Muscle layer of colon (tissue), 2 donors: ENCODE measurements at regions not wholly inside any gene's neighbourhood (a gene's known extent, or its start where the extent isn't known, plus 50 kb on each side); places are given as distances from the start of the nearest gene placed in this dataset.

Experiments used
- H3K27ac ChIP-seq: one replicate; pipeline ENCODE4 v1.7.0; 2013; ENCODE audit warnings: low read depth, mild to moderate bottlenecking, low read length, moderate library complexity
- H3K27me3 ChIP-seq, 2 donors: one replicate each; pipeline ENCODE4 v1.7.0; 2013; ENCODE audit warnings: low read length in 2 of 2, mild to moderate bottlenecking in 2 of 2; ENCODE audit not compliant: insufficient read depth in 2 of 2, control insufficient read depth in 1 of 2
- H3K36me3 ChIP-seq: one replicate; pipeline ENCODE4 v1.7.0; 2013; ENCODE audit warnings: mild to moderate bottlenecking, low read length; ENCODE audit not compliant: insufficient read depth
- H3K4me1 ChIP-seq: one replicate; pipeline ENCODE4 v1.7.0; 2013; ENCODE audit warnings: mild to moderate bottlenecking, low read length; ENCODE audit not compliant: insufficient read depth
- H3K4me3 ChIP-seq, 2 donors: one replicate each; pipeline ENCODE4 v1.7.0; 2013; ENCODE audit warnings: low read length in 2 of 2, low read depth in 1 of 2, mild to moderate bottlenecking in 1 of 2, moderate library complexity in 1 of 2
- H3K9ac ChIP-seq: one replicate; pipeline ENCODE4 v1.7.0; 2013; ENCODE audit warnings: low read length
- H3K9me3 ChIP-seq: one replicate; pipeline ENCODE4 v1.7.0; 2013; ENCODE audit warnings: mild to moderate bottlenecking, low read length
- donor health status: abdominal sarcoma.
- donor health status: Adenocarcinoma of cecum.

GRCh38 chr6:142612956-142613355 lies 311.1 kb downstream of the ADGRG6 start:
- no peak overlapping the region for H3K4me3 ChIP-seq
- H3K27ac ChIP-seq, result no peak overlapping the region
- peaks cover 7% of the 10 kb centered on the region for H3K9me3 ChIP-seq
- H3K9ac ChIP-seq, result no peak overlapping the region
- H3K27me3 ChIP-seq, result no peaks in the 10 kb centered on the region
- H3K36me3 ChIP-seq, result no peaks in the 10 kb centered on the region
- H3K4me1 ChIP-seq, result no peaks in the 10 kb centered on the region

GRCh38 chr6:142613981-142614380 lies 312.2 kb downstream of the ADGRG6 start:
- H3K4me1 ChIP-seq, result no peaks in the 10 kb centered on the region
- H3K4me3 ChIP-seq, result no peak overlapping the region
- no peak overlapping the region for H3K9ac ChIP-seq
- no peaks in the 10 kb centered on the region for H3K27me3 ChIP-seq
- H3K27ac ChIP-seq, result no peak overlapping the region
- H3K36me3 ChIP-seq, result no peaks in the 10 kb centered on the region
- peaks cover 7% of the 10 kb centered on the region for H3K9me3 ChIP-seq

- no peaks in the 10 kb centered on the region for H3K36me3 ChIP-seq
- H3K9me3 ChIP-seq, result peaks cover 1% of the 10 kb centered on the region
- no peak overlapping the region for H3K27ac ChIP-seq
- H3K4me1 ChIP-seq, result no peaks in the 10 kb centered on the region
- no peaks in the 10 kb centered on the region for H3K27me3 ChIP-seq
- no peak overlapping the region for H3K4me3 ChIP-seq
- no peak overlapping the region for H3K9ac ChIP-seq
Measured at GRCh38 chr6:142617158-142617557, 315.4 kb downstream of the ADGRG6 start.

GRCh38 chr6:142621822-142622221 lies 320.0 kb downstream of the ADGRG6 start:
- Histone ChIP-seq H3K27ac (no peak overlapping the region), H3K36me3 (no peaks in the 10 kb centered on the region), H3K4me1 (no peaks in the 10 kb centered on the region), H3K27me3 (no peaks in the 10 kb centered on the region), H3K4me3 (no peak overlapping the region), H3K9me3 (no peaks in the 10 kb centered on the region), H3K9ac (no peak overlapping the region)

- Histone ChIP-seq H3K9ac (no peak overlapping the region), H3K9me3 (no peaks in the 10 kb centered on the region), H3K4me1 (no peaks in the 10 kb centered on the region), H3K27ac (no peak overlapping the region), H3K4me3 (no peak overlapping the region), H3K36me3 (no peaks in the 10 kb centered on the region), H3K27me3 (no peaks in the 10 kb centered on the region)
Measured at GRCh38 chr6:142624978-142625715, 319.8 kb downstream of the HIVEP2 start.

GRCh38 chr6:142627474-142627873 lies 317.5 kb downstream of the HIVEP2 start:
- Histone ChIP-seq H3K9me3 (no peaks in the 10 kb centered on the region), H3K36me3 (no peaks in the 10 kb centered on the region), H3K27ac (no peak overlapping the region), H3K4me3 (no peak overlapping the region), H3K9ac (no peak overlapping the region), H3K27me3 (no peaks in the 10 kb centered on the region), H3K4me1 (no peaks in the 10 kb centered on the region)

- Histone ChIP-seq H3K9me3 (no peaks in the 10 kb centered on the region), H3K27ac (no peak overlapping the region), H3K27me3 (no peaks in the 10 kb centered on the region), H3K4me3 (no peak overlapping the region), H3K9ac (no peak overlapping the region), H3K36me3 (no peaks in the 10 kb centered on the region), H3K4me1 (no peaks in the 10 kb centered on the region)
Measured at GRCh38 chr6:142631517-142632385, 313.2 kb downstream of the HIVEP2 start.

GRCh38 chr6:142633317-142633716 lies 311.7 kb downstream of the HIVEP2 start:
- no peak overlapping the region for H3K27ac ChIP-seq
- no peaks in the 10 kb centered on the region for H3K36me3 ChIP-seq
- H3K4me3 ChIP-seq, result no peak overlapping the region
- H3K9me3 ChIP-seq, result no peaks in the 10 kb centered on the region
- no peak overlapping the region for H3K9ac ChIP-seq
- no peaks in the 10 kb centered on the region for H3K27me3 ChIP-seq
- H3K4me1 ChIP-seq, result no peaks in the 10 kb centered on the region

- no peak overlapping the region for H3K27ac ChIP-seq
- no peaks in the 10 kb centered on the region for H3K27me3 ChIP-seq
- no peaks in the 10 kb centered on the region for H3K9me3 ChIP-seq
- H3K9ac ChIP-seq, result no peak overlapping the region
- no peak overlapping the region for H3K4me3 ChIP-seq
- H3K36me3 ChIP-seq, result no peaks in the 10 kb centered on the region
- H3K4me1 ChIP-seq, result no peaks in the 10 kb centered on the region
Measured at GRCh38 chr6:142635130-142635529, 309.8 kb downstream of the HIVEP2 start.

GRCh38 chr6:142637624-142638351 lies 307.2 kb downstream of the HIVEP2 start:
- H3K9ac ChIP-seq, result no peak overlapping the region
- H3K27ac ChIP-seq, result no peak overlapping the region
- H3K4me1 ChIP-seq, result no peaks in the 10 kb centered on the region
- H3K27me3 ChIP-seq, result no peaks in the 10 kb centered on the region
- H3K4me3 ChIP-seq, result no peak overlapping the region
- H3K36me3 ChIP-seq, result no peaks in the 10 kb centered on the region
- H3K9me3 ChIP-seq, result no peaks in the 10 kb centered on the region

- no peak overlapping the region for H3K27ac ChIP-seq
- no peak overlapping the region for H3K4me3 ChIP-seq
- H3K9me3 ChIP-seq, result no peaks in the 10 kb centered on the region
- no peak overlapping the region for H3K9ac ChIP-seq
- H3K36me3 ChIP-seq, result no peaks in the 10 kb centered on the region
- H3K27me3 ChIP-seq, result no peaks in the 10 kb centered on the region
- H3K4me1 ChIP-seq, result no peaks in the 10 kb centered on the region
Measured at GRCh38 chr6:142642651-142643050, 302.3 kb downstream of the HIVEP2 start.
